ENCODE measurements at regions not wholly inside any gene's neighbourhood (a gene's known extent, or its start where the extent isn't known, plus 50 kb on each side); places are given as distances from the start of the nearest gene placed in this dataset.

GRCh38 chr19:27885359-27885758 lies 1327.6 kb downstream of the UQCRFS1 start:
- TF ChIP-seq SUZ12 (IDR thresholded peaks at IDR 0.05; ENCODE audit: extremely low read depth, insufficient read depth, insufficient read length) (no peak), YY1 (IDR thresholded peaks at IDR 0.05; ENCODE audit: insufficient read depth, insufficient read length) (peak; percentile 37)
- peak; percentile 80 for DNase-seq (ENCODE audit: low read depth, low spot score)
- Histone ChIP-seq H3K9me3 (ENCODE audit: insufficient read depth, low read length) (no peaks in the 10 kb centered on the region), H3K4me3 (ENCODE audit: insufficient read length, low read depth) (no peak overlapping the region), H3K4me1 (ENCODE audit: insufficient read depth, insufficient read length) (no peaks in the 10 kb centered on the region), H3K36me3 (ENCODE audit: insufficient read depth, insufficient read length, low read length) (no peaks in the 10 kb centered on the region), H3K9ac (ENCODE audit: insufficient read length, low read depth) (no peak overlapping the region), H3K27me3 (ENCODE audit: insufficient read depth, insufficient read length) (no peaks in the 10 kb centered on the region)

GRCh38 chr19:27884376-27884775 lies 1328.6 kb downstream of the UQCRFS1 start:
- TF ChIP-seq YY1 (IDR thresholded peaks at IDR 0.05; ENCODE audit: insufficient read depth, insufficient read length) (no peak), ZNF274 (IDR thresholded peaks at IDR 0.05; ENCODE audit: low read depth, low read length) (no peak), SUZ12 (IDR thresholded peaks at IDR 0.05; ENCODE audit: extremely low read depth, insufficient read depth, insufficient read length) (no peak)
- H3K9me3 ChIP-seq (ENCODE audit: insufficient read depth, low read length): no peaks in the 10 kb centered on the region

GRCh38 chr19:27881213-27881612 lies 1331.7 kb downstream of the UQCRFS1 start:
- no peaks in the 10 kb centered on the region for H3K27me3 ChIP-seq (ENCODE audit: insufficient read depth, insufficient read length)
- no peaks in the 10 kb centered on the region for H3K36me3 ChIP-seq (ENCODE audit: insufficient read depth, insufficient read length, low read length)
- no peak overlapping the region for H3K9ac ChIP-seq (ENCODE audit: insufficient read length, low read depth)
- no peaks in the 10 kb centered on the region for H3K9me3 ChIP-seq (ENCODE audit: insufficient read depth, low read length)
- H3K4me3 ChIP-seq (ENCODE audit: insufficient read length, low read depth): no peak overlapping the region
- no peaks in the 10 kb centered on the region for H3K4me1 ChIP-seq (ENCODE audit: insufficient read depth, insufficient read length)
- no peak for DNase-seq (ENCODE audit: low read depth, low spot score)
- no peak for TF ChIP-seq ZNF274 (IDR thresholded peaks at IDR 0.05; ENCODE audit: low read depth, low read length)
- TF ChIP-seq SUZ12 (IDR thresholded peaks at IDR 0.05; ENCODE audit: extremely low read depth, insufficient read depth, insufficient read length): no peak
- no peak for TF ChIP-seq YY1 (IDR thresholded peaks at IDR 0.05; ENCODE audit: insufficient read depth, insufficient read length)

More at GRCh38 chr19:27884376-27884775, 1328.6 kb downstream of the UQCRFS1 start:
- Histone ChIP-seq H3K27me3 (ENCODE audit: insufficient read depth, insufficient read length) (no peaks in the 10 kb centered on the region), H3K9ac (ENCODE audit: insufficient read length, low read depth) (no peak overlapping the region), H3K4me3 (ENCODE audit: insufficient read length, low read depth) (no peak overlapping the region), H3K4me1 (ENCODE audit: insufficient read depth, insufficient read length) (no peaks in the 10 kb centered on the region), H3K36me3 (ENCODE audit: insufficient read depth, insufficient read length, low read length) (no peaks in the 10 kb centered on the region)
- DNase-seq (ENCODE audit: low read depth, low spot score): no peak

- Histone ChIP-seq H3K4me3 (ENCODE audit: insufficient read length, low read depth) (no peak overlapping the region), H3K27me3 (ENCODE audit: insufficient read depth, insufficient read length) (no peaks in the 10 kb centered on the region), H3K9ac (ENCODE audit: insufficient read length, low read depth) (no peak overlapping the region), H3K36me3 (ENCODE audit: insufficient read depth, insufficient read length, low read length) (no peaks in the 10 kb centered on the region), H3K4me1 (ENCODE audit: insufficient read depth, insufficient read length) (no peaks in the 10 kb centered on the region), H3K9me3 (ENCODE audit: insufficient read depth, low read length) (0 out of 2 replicates have a peak, but pooled peaks cover 14% of the 10 kb centered on the region)
- TF ChIP-seq SUZ12 (IDR thresholded peaks at IDR 0.05; ENCODE audit: extremely low read depth, insufficient read depth, insufficient read length): no peak
- TF ChIP-seq ZNF274 (IDR thresholded peaks at IDR 0.05; ENCODE audit: low read depth, low read length): no peak
- TF ChIP-seq YY1 (IDR thresholded peaks at IDR 0.05; ENCODE audit: insufficient read depth, insufficient read length): no peak
- no peak for DNase-seq (ENCODE audit: low read depth, low spot score)
Observed at GRCh38 chr19:27876976-27877512, 1335.9 kb downstream of the UQCRFS1 start.

- no peaks in the 10 kb centered on the region for H3K27me3 ChIP-seq (ENCODE audit: insufficient read depth, insufficient read length)
- no peaks in the 10 kb centered on the region for H3K4me1 ChIP-seq (ENCODE audit: insufficient read depth, insufficient read length)
- TF ChIP-seq ZNF274 (IDR thresholded peaks at IDR 0.05; ENCODE audit: low read depth, low read length) (no peak), YY1 (IDR thresholded peaks at IDR 0.05; ENCODE audit: insufficient read depth, insufficient read length) (no peak), SUZ12 (IDR thresholded peaks at IDR 0.05; ENCODE audit: extremely low read depth, insufficient read depth, insufficient read length) (no peak)
- no peaks in the 10 kb centered on the region for H3K36me3 ChIP-seq (ENCODE audit: insufficient read depth, insufficient read length, low read length)
- no peak overlapping the region for H3K9ac ChIP-seq (ENCODE audit: insufficient read length, low read depth)
- no peak overlapping the region for H3K4me3 ChIP-seq (ENCODE audit: insufficient read length, low read depth)
- no peak for DNase-seq (ENCODE audit: low read depth, low spot score)
- 0 out of 2 replicates have a peak, but pooled peaks cover 14% of the 10 kb centered on the region for H3K9me3 ChIP-seq (ENCODE audit: insufficient read depth, low read length)
Observed at GRCh38 chr19:27876489-27876888, 1336.5 kb downstream of the UQCRFS1 start.

GRCh38 chr19:27872370-27872769 lies 1340.6 kb downstream of the UQCRFS1 start:
- H3K4me3 ChIP-seq (ENCODE audit: insufficient read length, low read depth): no peak overlapping the region

GRCh38 chr19:27870293-27870692 lies 1342.7 kb downstream of the UQCRFS1 start:
- no peak for DNase-seq (ENCODE audit: low read depth, low spot score)
- Histone ChIP-seq H3K4me3 (ENCODE audit: insufficient read length, low read depth) (no peak overlapping the region), H3K4me1 (ENCODE audit: insufficient read depth, insufficient read length) (no peaks in the 10 kb centered on the region), H3K9me3 (ENCODE audit: insufficient read depth, low read length) (0 out of 2 replicates have a peak, but pooled peaks cover 12% of the 10 kb centered on the region), H3K36me3 (ENCODE audit: insufficient read depth, insufficient read length, low read length) (no peaks in the 10 kb centered on the region), H3K27me3 (ENCODE audit: insufficient read depth, insufficient read length) (no peaks in the 10 kb centered on the region), H3K9ac (ENCODE audit: insufficient read length, low read depth) (no peak overlapping the region)
- TF ChIP-seq ZNF274 (IDR thresholded peaks at IDR 0.05; ENCODE audit: low read depth, low read length) (no peak), YY1 (IDR thresholded peaks at IDR 0.05; ENCODE audit: insufficient read depth, insufficient read length) (no peak), SUZ12 (IDR thresholded peaks at IDR 0.05; ENCODE audit: extremely low read depth, insufficient read depth, insufficient read length) (no peak)

More at GRCh38 chr19:27872370-27872769, 1340.6 kb downstream of the UQCRFS1 start:
- no peak for DNase-seq (ENCODE audit: low read depth, low spot score)
- Histone ChIP-seq H3K36me3 (ENCODE audit: insufficient read depth, insufficient read length, low read length) (no peaks in the 10 kb centered on the region), H3K27me3 (ENCODE audit: insufficient read depth, insufficient read length) (no peaks in the 10 kb centered on the region), H3K9ac (ENCODE audit: insufficient read length, low read depth) (no peak overlapping the region), H3K9me3 (ENCODE audit: insufficient read depth, low read length) (0 out of 2 replicates have a peak, but pooled peaks cover 14% of the 10 kb centered on the region), H3K4me1 (ENCODE audit: insufficient read depth, insufficient read length) (no peaks in the 10 kb centered on the region)
- TF ChIP-seq SUZ12 (IDR thresholded peaks at IDR 0.05; ENCODE audit: extremely low read depth, insufficient read depth, insufficient read length) (no peak), ZNF274 (IDR thresholded peaks at IDR 0.05; ENCODE audit: low read depth, low read length) (no peak), YY1 (IDR thresholded peaks at IDR 0.05; ENCODE audit: insufficient read depth, insufficient read length) (no peak)

Measured in NT2/D1 (cell line).